GM18907 (cell line): ENCODE measurements at regions not wholly inside any gene's neighbourhood (a gene's known extent, or its start where the extent isn't known, plus 50 kb on each side); places are given as distances from the start of the nearest gene placed in this dataset.

ENCODE experiments used
- ATAC-seq: cut with Tn5 transposase; IDR thresholded peaks from one replicate; pipeline ENCODE4 v1.9.1; 2021; ENCODE audit warnings: mild to moderate bottlenecking, moderate library complexity; ENCODE audit not compliant: unreplicated experiment

- no peak for ATAC-seq
Observed at GRCh38 chr9:90107040-90107725, 502.4 kb downstream of the GADD45G start.

DNA sequence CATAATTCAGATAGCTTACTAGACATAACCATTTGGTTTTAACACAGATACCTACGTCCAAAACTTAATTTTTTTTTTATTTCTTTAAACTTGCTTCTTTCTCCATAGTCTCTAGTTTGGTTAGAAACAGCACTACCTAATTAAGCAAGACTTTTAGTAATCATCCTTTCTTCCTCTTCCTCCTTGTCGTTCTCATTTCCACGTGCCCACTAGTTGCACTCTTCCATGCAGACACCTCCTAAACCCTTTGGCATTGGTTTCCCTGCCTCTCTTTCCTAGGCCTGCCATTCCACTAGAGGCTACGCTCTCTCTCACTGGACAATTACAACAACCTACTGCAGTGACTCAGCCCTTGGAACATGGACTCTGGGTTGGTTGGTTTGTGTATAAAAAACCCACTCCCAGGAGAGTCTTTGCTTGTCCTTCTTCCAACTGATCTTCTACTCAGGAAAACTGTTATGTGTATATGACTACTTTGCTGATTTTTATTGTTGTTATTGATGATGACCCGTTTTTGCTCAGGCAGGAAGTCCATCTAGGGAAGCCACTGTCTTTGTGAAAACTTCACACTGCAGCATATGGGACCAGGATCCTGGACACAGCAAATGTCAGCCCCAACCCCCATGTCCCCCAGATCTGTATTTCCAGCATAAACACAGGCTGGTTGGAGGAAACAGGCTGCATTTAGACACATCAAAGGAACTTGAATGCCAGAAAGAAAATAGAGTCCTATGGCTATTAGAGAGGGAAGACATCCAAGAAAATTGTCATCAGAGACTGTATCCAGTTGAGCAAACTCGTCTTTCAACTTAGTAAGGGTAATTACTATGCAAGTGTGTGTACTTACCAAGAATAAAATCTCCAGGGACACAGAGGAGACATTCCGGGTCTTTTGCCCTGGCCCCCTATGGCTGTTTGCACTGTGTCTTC, 503.2 kb downstream of the GADD45G start:
- no peak for ATAC-seq

DNA sequence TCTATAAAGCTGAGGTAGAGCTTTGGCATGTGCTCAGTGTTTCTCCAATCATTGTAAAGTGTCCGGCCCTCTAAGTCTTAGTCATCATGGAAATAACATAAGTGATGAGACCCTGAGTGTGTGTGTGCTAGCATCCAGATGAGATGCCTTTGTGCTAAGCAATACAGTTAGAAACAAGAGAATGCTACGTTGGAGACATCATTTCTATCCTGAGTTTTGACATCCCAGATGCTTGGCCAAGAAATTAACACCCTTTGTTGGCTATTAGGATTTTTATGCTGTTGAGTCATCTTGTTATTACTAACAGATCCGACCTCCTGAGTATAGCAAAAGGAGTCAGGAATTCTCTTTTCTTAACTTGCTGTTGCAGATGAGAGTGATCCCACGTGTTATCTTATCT, 508.0 kb downstream of the GADD45G start:
- ATAC-seq = no peak

DNA sequence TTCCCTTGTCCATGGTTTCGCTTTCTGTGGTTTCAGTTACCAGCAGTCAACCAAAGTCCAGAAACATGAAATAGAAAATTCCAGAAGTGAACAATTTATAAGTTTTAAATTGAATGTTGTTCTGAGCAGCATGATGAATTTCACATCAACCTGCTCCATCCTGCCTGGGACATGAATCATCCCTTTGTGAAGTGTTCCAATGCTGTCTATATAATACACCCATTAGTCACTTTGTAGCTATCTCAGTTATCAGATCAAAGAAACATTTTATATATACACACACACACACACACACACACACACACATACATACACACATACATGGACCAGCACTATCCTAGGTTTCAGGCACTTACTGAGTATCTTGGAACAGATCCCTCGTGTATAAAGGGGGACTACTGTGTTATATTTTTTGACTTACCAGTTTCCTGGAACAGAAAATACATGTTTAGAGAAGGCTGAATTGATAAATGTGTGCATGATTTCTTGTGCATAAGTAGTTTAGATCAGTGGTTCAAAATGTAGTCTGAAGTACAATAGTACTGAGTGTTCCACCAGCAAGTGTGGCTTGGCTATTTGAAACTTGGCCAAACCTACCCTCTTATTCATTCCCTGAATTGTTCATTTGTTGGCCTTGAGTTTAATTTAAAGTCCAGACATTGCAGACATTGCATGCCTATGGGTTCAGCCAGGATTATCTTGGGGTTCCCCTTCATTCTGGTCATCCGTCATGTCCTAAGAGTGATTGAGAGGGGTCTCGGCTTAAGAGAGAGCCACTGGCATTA, 510.0 kb downstream of the GADD45G start:
- no peak for ATAC-seq

- no peak for ATAC-seq
Observed at GRCh38 chr9:90121762-90122161, 517.0 kb downstream of the GADD45G start.

- no peak for ATAC-seq
Observed at GRCh38 chr9:90124961-90125360, 517.7 kb downstream of the DIRAS2 start.

GRCh38 chr9:90127923-90128322, 514.7 kb downstream of the DIRAS2 start:
- no peak for ATAC-seq

DNA sequence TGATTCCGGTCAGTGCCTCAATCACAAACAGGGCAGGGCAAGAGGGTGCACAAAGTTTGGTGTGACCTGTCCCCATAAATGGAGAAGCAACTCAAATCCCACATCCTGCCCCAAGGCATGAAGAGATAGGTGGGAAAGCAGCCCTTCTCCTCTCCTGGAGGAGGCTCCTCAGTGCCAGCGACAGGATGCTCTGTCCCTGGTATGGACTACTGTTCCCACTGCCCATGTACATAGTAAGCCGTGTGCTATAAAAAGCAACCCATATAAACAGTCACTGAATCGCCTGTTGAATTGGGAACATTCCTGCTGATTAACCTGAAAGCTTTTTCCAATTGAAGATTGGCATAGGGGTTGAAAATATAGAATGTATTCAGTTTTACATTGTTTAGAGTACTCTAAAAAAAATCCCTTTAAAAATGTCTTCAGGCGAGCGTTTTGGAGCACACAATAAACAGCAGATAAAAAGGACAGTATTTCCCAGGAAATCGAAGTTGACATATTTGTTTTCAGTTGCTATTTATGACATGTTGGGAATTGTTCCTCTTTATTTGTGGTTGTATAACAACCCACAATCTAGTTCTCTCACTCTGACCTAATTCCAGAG, 513.9 kb downstream of the DIRAS2 start:
- ATAC-seq = no peak

DNA sequence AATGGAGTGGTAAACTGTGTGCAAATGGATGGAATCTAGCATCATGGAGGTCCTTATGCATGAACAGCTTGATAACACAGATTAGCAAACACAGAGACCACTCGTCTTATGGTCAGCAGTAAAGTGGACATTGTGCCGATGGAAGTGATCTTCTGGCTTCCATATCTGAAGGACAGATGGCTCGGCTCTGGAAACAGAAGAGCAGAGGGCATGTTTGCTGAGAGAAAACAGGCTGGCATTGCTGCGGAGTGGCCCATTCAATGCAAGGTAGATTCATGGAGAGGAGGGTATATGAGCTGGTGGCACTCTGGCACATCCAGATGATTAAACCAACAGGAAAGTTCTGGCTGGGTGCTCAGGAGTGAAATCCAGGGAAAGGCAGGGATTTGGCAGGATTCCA, 513.2 kb downstream of the DIRAS2 start:
- no peak for ATAC-seq

DNA sequence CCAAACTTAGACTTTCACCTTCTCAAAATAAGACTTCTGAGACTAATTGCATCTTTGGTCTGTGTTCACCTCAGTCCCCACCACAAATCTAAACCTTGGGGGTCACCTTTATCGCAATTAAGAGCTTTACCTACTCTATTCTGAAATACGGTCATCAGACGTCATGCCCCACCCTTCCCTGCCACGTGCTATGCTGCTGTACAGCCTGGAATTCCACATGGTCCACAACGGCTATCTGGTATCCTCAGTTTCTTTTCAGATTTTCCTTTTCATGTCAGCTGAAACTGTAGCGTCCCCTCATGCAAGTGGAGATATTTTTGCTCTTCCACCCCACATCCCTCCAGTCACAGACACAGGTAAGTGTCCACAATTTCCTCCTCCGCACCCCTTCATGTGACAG, 511.1 kb downstream of the DIRAS2 start:
- no peak for ATAC-seq

DNA sequence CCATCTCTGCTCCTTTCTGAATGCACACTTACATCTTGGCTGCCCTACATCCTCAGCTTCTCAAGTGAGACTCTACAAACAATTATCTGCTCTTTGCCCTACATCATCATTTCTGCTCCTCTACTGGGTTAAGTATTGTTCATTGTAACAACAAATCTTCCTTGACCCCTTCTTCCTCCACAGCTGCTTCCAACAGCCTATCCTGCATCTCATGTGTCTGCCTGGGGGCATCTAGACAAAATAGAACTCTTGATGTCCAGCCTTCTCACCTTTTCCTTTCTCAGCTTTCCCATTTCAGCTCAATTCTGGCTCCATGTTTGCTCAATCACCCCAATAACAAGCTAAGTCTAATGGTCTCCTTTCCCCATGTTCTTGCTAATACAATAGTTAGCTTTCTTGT, 509.8 kb downstream of the DIRAS2 start:
- no peak for ATAC-seq

DNA sequence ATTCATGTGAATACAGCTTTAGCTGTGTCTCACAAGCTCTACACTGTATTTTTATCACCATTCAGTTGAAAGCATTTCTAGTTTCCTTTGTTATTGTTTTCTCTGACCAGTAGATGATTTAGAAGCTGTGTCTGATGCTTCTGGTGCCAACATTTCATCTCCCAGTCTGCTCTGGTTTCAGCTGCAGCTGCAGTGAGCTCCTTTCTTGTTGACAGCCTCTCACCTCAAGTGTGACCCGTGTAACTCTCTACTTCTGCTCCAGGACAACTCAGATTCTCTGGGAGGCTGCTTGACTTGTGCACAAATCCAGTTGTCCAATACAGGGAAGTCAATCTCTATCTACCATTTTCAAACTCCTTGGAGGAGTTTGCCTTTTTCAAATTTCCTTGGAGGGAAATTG, 504.8 kb downstream of the DIRAS2 start:
- ATAC-seq = no peak

DNA sequence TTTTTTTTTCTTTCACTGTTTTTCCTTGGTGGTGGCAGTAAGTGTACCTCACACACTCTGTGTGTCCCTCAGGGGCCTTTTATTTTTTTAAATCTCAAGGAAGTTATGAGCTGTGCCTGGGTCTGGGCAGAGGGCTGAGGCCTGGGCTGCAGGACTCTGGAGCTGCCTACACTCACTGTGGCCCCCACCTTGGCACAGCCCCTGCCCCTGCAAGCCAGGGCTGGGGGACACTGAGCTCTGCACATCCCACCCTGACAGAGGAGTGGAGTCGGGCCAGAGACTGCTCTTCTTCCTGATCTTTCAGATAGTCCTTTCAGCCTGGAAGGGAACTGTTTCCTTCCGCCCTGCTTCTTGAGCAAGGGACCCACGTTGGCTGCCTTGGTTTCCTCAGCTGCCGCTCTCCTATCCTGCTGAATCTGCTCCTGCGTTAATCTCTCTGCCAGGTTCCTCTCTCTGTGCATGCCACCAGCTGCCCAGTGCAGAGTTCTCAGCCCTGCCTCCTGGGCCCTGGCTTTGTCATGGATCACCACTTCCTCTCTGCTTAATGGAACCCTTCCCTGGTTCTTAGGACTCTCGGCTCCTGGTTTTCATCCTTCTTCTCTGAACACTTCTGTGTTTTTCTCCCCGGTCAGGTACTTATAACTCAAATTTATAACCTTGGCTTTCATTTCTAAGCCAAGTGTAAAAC, 502.3 kb downstream of the DIRAS2 start:
- no peak for ATAC-seq

- no peak for ATAC-seq
Observed at GRCh38 chr9:90141723-90142122, 500.9 kb downstream of the DIRAS2 start.

GRCh38 chr9:90142580-90142979, 500.0 kb downstream of the DIRAS2 start:
- ATAC-seq = no peak

- no peak for ATAC-seq
Observed at GRCh38 chr9:90147426-90147825, 495.2 kb downstream of the DIRAS2 start.

- ATAC-seq = no peak
Observed at GRCh38 chr9:90156318-90156717, 486.3 kb downstream of the DIRAS2 start.

DNA sequence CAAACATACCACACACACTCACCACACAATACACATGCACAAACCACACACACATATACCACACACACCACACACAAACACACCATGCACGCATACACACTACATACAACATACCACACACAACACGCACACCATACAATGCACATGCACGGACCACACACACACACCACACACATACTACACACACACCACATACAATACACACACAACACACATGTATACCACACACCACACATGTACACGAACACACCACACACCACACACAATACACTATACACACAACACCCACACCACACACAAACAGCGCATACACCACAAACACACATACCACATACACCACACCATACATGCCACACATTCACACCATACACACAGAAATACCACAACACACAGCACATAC, 480.3 kb downstream of the DIRAS2 start:
- no peak for ATAC-seq

GRCh38 chr9:90162819-90163218, 479.8 kb downstream of the DIRAS2 start:
- no peak for ATAC-seq

GRCh38 chr9:90165281-90165680, 477.3 kb downstream of the DIRAS2 start:
- ATAC-seq = no peak
